GM19463 (cell line): ENCODE measurements at regions not wholly inside any gene's neighbourhood (a gene's known extent, or its start where the extent isn't known, plus 50 kb on each side); places are given as distances from the start of the nearest gene placed in this dataset.

Experiments used
- ATAC-seq: cut with Tn5 transposase; IDR thresholded peaks from one replicate; pipeline ENCODE4 v1.9.1; 2021; ENCODE audit warnings: mild to moderate bottlenecking, moderate library complexity; ENCODE audit not compliant: unreplicated experiment

GRCh38 chr7:155360495-155361345 is 63.0 kb downstream of the INSIG1 start:
- ATAC-seq: no peak

GRCh38 chr7:155361346-155361680 is 63.6 kb downstream of the INSIG1 start:
- ATAC-seq: no peak

- no peak for ATAC-seq
Observed at GRCh38 chr7:155361947-155362346, 64.3 kb downstream of the INSIG1 start.

DNA sequence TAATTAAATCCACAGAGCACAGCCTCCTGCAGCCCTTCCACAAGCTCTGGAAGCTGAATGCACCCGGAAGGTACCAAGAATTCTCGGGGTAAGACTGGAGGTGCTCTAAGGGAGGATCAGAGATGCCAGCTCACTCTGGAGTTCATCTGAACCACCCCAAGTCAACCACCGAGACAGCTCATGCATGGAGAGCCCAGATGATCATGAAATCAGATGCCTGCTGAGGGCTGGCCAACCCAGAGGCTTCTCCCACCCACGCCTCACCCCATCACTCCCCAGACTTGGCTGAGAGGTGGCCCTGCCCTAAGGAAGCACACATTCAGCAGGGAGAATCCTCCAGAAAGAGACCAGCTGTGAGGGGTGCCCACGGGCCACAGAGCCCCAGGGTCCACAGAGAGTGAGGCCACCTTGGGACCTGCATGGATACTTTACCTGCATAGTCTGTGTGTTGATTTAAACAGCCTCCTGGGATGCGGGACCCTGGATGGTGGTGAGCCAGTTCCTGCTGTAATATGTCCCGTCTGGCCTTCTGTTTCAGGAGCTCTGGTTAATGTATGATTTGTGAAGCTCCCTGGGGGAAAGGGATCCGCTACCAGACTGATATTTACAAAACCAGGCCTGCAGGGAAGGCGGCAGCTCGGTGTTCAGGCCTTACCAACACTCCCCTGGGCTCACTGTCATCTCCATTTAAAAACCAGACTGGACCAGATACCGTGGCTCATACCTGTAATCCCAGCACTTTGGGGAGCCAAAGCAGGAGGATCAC is 64.9 kb downstream of the INSIG1 start:
- ATAC-seq: no peak

DNA sequence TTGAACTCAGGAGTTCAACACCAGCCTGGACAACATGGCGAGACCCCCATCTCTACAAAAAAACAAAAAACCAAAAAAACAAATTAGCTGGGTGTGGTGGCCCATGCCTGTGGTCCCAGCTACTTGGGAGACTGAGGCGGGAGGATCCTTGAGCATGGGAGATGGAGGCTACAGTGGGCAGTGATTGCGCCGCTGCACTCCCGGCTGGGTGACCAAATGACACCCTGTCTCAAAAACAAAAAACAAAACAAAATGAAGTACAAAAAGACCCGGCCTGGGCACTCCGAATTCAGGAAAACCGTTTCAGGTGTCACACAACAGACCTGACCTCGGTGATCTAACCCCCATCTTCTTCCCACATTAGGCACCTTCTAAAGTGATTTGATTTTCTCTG is 65.5 kb downstream of the INSIG1 start:
- ATAC-seq: no peak

GRCh38 chr7:155363852-155364600 is 66.3 kb downstream of the INSIG1 start:
- no peak for ATAC-seq

DNA sequence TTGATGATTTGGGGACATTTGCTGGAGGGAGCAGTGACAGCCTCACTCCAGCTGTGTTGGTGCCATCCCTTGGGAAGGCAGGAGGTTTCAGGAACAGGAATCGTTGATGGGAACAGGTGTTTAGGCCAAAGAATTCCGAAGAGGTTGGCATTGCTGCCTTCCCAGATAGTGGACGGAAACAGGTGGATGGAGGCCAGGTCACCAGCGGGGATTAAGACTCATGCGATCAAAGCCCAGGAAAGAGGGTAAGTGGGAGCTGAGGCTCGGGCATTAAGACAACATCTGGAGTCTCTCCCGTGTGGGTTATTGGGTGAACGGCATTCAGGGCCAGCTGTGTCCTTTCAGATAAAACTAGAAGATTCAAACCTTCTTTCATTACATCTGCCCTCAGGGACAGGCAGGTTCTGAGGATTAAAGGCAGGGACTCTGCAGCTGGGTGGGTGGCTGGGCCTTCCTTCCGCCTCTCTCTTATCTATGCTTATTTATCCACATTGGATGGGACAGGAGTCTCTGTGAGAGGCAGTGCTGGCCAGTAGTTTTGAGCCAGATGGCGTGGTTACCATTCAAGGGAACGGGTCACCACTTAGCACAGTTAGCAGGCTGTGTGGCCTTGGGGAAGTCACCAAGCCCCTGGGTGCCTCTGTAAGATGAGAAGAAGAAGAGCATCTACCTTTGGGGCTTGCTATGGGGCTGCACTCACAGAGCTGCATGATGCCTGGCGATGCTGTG is 67.6 kb downstream of the INSIG1 start:
- ATAC-seq: no peak

DNA sequence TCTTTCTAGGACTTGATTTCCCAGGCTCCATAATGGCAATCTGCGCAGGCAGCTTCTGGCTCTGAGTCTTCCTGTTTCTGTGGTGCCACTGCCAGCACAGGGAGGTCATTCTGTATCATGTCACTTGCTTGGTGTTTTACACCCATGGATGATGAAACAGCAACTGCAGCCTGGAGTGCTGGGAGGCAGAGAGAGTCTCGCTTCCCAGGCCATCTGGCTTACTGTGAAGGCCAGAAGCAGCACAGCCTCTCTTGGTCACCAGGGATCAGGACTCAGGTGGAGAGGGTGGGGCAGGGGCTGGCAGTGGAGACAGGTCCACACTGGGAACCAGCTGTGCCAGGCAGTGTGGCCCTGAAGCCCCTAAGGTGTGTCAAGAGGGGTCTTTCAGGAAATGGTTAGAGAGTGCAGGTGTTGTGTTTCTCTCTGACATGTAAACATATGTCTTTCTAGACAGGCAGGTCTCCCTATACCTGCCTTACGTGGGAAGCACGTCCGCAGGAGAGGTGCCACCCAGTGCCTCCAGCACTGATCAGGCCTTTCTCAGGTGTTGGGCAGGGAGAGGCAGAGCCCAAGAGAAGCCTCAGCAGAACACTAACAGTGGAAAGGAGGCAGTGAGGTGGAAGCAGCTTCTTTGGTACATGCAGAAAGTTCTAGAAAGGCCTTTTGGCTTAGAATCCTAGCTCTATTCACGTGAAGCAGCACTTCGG is 71.4 kb downstream of the INSIG1 start:
- no peak for ATAC-seq

DNA sequence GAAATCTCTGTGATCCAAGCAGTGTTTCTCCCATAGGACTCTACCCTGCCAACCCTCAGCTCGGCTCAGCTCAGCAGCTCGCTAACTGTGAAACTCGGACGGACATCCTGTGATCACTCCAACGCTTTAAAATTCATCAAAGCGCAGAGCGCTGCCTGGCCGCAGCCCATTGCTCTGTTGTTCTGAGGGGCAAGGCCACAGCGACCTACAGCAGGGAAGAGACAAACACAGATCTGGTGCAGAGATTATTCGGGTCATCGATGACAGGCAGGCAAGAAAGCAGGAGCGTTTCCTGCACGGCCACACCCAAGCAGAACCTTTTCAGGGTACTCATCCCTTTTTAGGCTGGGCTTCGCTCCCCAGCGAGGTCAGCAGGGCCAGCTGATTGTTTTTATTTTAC is 72.1 kb downstream of the INSIG1 start:
- no peak for ATAC-seq

DNA sequence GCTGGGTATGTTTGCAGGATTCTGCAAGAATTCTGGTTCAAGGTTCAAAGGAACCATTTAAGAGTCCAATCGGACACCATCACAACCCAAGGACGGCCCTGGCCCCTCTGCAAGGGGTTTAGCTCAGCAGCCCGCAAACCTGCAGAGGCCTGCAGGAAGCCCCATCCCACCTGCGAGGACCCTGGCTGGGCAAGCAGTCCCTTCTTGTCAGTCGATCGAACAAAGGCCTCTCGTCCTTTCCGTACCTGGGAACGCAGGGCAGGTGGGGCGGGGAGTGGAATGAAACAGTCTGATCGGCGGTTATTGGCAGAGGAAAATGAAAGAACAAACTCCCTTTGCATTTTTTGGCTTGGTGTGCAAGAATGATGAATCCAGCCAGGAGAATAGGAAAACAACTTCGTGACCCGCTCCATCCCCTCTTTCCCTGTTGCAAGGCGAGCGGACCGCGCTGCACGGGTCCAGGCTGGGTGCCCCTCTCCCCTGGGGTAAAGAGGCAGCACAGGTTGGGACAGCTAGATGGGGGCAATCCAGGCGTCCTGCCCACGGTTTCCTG is 73.7 kb downstream of the INSIG1 start:
- ATAC-seq: no peak

DNA sequence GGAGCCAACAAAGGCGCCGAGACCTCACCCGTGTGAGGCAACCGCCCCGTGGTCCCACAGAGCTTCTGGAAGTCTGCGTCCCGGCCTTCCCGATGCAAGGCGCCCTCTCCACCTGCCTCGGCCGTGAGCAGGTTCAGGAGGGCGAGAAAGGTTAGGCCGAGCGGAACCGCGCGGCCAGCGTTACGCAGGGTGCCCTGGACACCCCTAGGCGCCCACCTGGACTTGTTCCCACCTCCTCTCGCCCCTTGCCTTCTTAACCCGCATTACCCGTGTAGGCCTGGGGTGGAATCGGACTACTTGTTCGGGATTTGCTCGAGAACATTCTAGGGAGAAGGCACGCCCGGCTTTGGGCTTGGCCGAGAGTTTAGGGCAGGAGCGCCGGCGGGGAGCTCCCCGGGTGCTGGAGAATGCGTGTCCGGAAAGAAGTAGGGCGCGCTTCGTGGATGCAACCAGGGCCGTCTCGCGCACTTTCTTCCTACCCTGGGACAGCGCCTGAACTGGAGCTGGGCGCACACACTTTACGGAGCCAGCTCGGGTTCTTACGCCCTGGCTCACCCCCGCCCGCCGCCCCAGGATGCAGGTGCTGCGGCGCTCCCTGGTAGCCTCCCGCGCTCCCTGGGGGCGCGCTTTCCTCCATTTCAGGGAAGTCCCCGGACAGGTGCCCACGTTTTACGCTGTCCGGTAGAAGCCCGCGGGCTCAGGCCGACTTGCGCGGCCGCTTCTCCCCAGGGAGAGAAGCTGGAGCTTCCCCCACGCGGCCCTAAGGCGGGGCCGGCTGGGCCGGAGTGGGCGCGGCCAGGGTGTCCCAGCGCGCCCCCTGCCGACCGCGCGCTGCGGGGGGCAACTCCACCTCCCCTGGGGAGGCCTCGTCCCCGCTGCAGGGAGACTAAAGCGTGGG is 74.5 kb downstream of the INSIG1 start:
- ATAC-seq: peak; percentile 59

GRCh38 chr7:155372782-155373358 is 75.2 kb downstream of the INSIG1 start:
- ATAC-seq: no peak

DNA sequence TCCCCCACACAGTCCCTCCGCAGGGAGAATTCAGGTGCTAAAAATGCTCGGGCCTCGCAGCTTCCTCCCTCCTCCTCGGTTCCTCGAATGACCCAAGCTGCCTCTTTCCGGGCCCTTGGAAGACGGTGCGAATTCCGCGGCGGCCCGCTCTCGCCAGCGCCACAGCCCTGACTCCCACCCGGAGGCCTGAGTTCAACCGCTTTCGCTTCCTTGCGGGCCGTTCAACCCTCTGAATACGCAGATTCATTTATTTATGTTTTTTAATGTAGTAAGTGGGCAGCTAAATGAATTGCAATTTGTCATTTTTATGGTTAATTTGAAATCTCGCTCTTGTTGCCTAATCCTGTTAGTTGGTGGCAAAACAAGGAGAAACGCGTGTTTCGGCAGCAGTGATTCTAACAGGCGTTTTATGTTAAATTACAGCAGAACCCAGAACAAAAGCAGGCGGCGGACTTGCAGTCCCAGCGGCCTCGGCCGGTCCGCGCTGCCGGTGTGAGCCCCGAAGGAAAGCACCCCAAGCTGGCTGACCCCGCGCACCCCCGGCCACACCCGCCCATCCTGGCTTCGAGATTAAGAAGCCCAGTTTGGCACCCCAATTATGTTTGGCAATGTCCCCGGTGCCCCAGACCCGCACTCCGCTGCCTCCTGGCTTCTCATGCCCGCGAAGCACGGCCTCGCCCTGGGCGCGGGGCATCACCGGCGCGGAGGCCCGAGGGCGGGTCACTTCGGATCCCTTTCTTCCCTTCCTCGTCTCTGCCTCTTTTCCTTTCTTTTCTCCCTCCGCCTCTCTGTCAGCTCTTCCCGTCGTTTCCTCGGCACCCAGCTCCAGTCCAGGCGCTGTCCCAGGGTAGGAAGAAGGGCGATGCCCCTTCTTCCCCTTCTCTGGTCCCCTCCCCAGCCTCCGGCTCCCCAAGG is 75.9 kb downstream of the INSIG1 start:
- ATAC-seq: no peak

GRCh38 chr7:155374276-155375252 is 76.9 kb downstream of the INSIG1 start:
- no peak for ATAC-seq

DNA sequence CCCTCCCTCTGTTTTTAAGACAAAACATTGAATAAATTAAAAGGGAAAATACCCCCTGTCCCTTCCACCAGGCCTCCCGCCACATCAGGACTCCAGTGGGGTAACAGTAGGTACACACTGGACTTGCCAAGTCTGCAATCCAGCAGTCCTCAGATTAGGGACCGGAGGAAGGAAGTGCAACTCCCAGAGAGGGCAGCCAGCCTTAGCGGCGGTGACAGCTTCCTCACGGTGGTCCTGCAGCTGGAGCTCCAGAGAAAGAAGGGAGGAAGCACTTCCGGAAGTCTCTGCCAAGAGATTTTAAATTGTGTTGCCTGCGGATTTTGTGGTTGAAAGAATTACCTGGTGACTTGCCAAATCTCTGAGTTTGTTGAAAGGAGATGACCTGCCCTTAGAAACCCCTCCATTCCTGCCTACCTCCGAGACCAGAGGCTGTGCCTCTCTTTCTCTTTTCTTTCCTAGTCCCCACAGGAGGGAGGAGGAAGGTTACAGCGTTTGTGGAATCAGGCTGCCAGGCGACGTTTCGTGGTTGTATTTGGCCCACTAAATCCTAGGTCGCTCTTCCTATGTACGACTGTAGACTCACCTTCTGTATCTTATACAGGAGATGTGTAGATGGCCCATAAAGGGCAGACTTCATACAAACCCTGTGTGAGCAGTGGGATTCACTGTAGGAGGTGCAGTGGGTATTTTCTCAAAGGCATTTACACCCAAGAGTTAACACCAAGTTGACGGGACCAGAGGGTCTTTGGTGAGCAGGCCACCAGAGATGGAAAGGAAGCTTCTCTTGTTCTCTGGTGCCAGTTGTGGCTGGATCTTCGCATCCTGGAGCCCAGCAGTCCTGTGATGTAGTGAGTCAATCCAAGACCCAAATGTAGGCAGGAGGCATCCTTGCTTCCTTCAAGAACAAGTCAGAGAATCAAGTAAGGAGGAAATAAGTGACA is 77.9 kb downstream of the INSIG1 start:
- no peak for ATAC-seq
